ENCODE measurements at regions not wholly inside any gene's neighbourhood (a gene's known extent, or its start where the extent isn't known, plus 50 kb on each side); places are given as distances from the start of the nearest gene placed in this dataset.

GRCh38 chr4:138845664-138846063, 169.9 kb upstream of the NOCT start:
- TF ChIP-seq CTCF (IDR thresholded peaks at IDR 0.05): no peak
- no peak for TF ChIP-seq EP300 (IDR thresholded peaks at IDR 0.05)
- no peak for TF ChIP-seq POLR2A (IDR thresholded peaks at IDR 0.05)
- H3K4me1 ChIP-seq (ENCODE audit: insufficient read depth): no peaks in the 10 kb centered on the region
- DNase-seq: no peak
- no peaks in the 10 kb centered on the region for H3K9me3 ChIP-seq
- no peaks in the 10 kb centered on the region for H3K36me3 ChIP-seq
- no peak overlapping the region for H3K27ac ChIP-seq
- 29 to 56% (median 43%) methylated on average over 9 of the region's 9 CpGs for WGBS, 3 donors
- H3K4me3 ChIP-seq: no peak overlapping the region
- no peaks in the 10 kb centered on the region for H3K27me3 ChIP-seq
- intact Hi-C loops (cut with DNase I): no loop called here

GRCh38 chr4:138845054-138845453, 170.5 kb upstream of the NOCT start:
- intact Hi-C loops (cut with DNase I): no loop called here
- TF ChIP-seq EP300 (IDR thresholded peaks at IDR 0.05) (no peak), POLR2A (IDR thresholded peaks at IDR 0.05) (no peak)
- no peaks in the 10 kb centered on the region for H3K9me3 ChIP-seq

GRCh38 chr4:138843616-138844015, 172.0 kb upstream of the NOCT start:
- no peak for TF ChIP-seq POLR2A (IDR thresholded peaks at IDR 0.05)
- TF ChIP-seq EP300 (IDR thresholded peaks at IDR 0.05): no peak
- TF ChIP-seq CTCF (IDR thresholded peaks at IDR 0.05): no peak
- Histone ChIP-seq H3K36me3 (no peaks in the 10 kb centered on the region), H3K4me3 (no peak overlapping the region), H3K27ac (no peak overlapping the region), H3K27me3 (no peaks in the 10 kb centered on the region), H3K9me3 (no peaks in the 10 kb centered on the region), H3K4me1 (ENCODE audit: insufficient read depth) (no peaks in the 10 kb centered on the region)
- intact Hi-C loops (cut with DNase I): no loop called here
- 69 to 83% (median 81%) methylated on average over 7 of the region's 7 CpGs for WGBS, 3 donors
- no peak for DNase-seq

More at GRCh38 chr4:138845054-138845453, 170.5 kb upstream of the NOCT start:
- WGBS, 3 donors: 51 to 66% (median 60%) methylated on average over 6 of the region's 6 CpGs
- H3K27ac ChIP-seq: no peak overlapping the region
- DNase-seq: no peak
- H3K4me1 ChIP-seq (ENCODE audit: insufficient read depth): no peaks in the 10 kb centered on the region
- H3K4me3 ChIP-seq: no peak overlapping the region
- no peaks in the 10 kb centered on the region for H3K27me3 ChIP-seq
- H3K36me3 ChIP-seq: no peaks in the 10 kb centered on the region

- no peaks in the 10 kb centered on the region for H3K4me1 ChIP-seq (ENCODE audit: insufficient read depth)
- no peak for TF ChIP-seq EP300 (IDR thresholded peaks at IDR 0.05)
- TF ChIP-seq CTCF (IDR thresholded peaks at IDR 0.05): no peak
- no peak for TF ChIP-seq POLR2A (IDR thresholded peaks at IDR 0.05)
- DNase-seq: no peak
- H3K27ac ChIP-seq: no peak overlapping the region
- H3K9me3 ChIP-seq: no peaks in the 10 kb centered on the region
- H3K36me3 ChIP-seq: no peaks in the 10 kb centered on the region
- no peak overlapping the region for H3K4me3 ChIP-seq
- no peaks in the 10 kb centered on the region for H3K27me3 ChIP-seq
- intact Hi-C loops (cut with DNase I): no loop called here
Measured at GRCh38 chr4:138841343-138841742, 174.2 kb upstream of the NOCT start.

GRCh38 chr4:138838251-138838650, 177.3 kb upstream of the NOCT start:
- no peaks in the 10 kb centered on the region for H3K9me3 ChIP-seq
- no peak overlapping the region for H3K27ac ChIP-seq
- no peak for DNase-seq
- H3K4me1 ChIP-seq (ENCODE audit: insufficient read depth): no peaks in the 10 kb centered on the region
- no peaks in the 10 kb centered on the region for H3K27me3 ChIP-seq
- H3K36me3 ChIP-seq: no peaks in the 10 kb centered on the region
- TF ChIP-seq POLR2A (IDR thresholded peaks at IDR 0.05): no peak
- TF ChIP-seq CTCF (IDR thresholded peaks at IDR 0.05): no peak
- no peak for TF ChIP-seq EP300 (IDR thresholded peaks at IDR 0.05)
- H3K4me3 ChIP-seq: no peak overlapping the region
- WGBS, 3 donors: 84 to 92% (median 88%) methylated on average over 4 of the region's 4 CpGs
- intact Hi-C loops (cut with DNase I): no loop called here
